Smooth muscle cell (in vitro differentiated cells): ENCODE measurements at regions not wholly inside any gene's neighbourhood (a gene's known extent, or its start where the extent isn't known, plus 50 kb on each side); places are given as distances from the start of the nearest gene placed in this dataset.
"Not testable (repeated sequence)": the region's sequence is repeated elsewhere in the genome, so short reads cannot be mapped to it uniquely, and the experiment has no call there.

ENCODE experiments used
- DNase-seq: peaks from one replicate; lab custom pipeline; 2025; ENCODE audit not compliant: unreplicated experiment; lab: John Stamatoyannopoulos, UW
- H2AFZ ChIP-seq: fragments of 200-600 bp; sonication (generic); 2 replicates; pipeline ENCODE4 v1.6.0; 2016; ENCODE audit warnings: antibody characterized with exemption, low read depth, mild to moderate bottlenecking
- H3F3A ChIP-seq: fragments of 200-600 bp; sonication (generic); 2 replicates; pipeline ENCODE4 v1.6.0; 2017; ENCODE audit warnings: antibody characterized with exemption, low read depth
- H3K27ac ChIP-seq: fragments of 200-600 bp; sonication (generic); 2 replicates; pipeline ENCODE4 v1.5.1; 2016; ENCODE audit warnings: low read depth, mild to moderate bottlenecking
- H3K27me3 ChIP-seq: fragments of 200-600 bp; sonication (generic); 2 replicates; pipeline ENCODE4 v1.6.1; 2016; ENCODE audit warnings: low read depth, mild to moderate bottlenecking
- H3K36me3 ChIP-seq: fragments of 200-600 bp; sonication (generic); 2 replicates; pipeline ENCODE4 v1.5.1; 2016; ENCODE audit warnings: low read depth
- H3K4me1 ChIP-seq: fragments of 200-600 bp; sonication (generic); 2 replicates; pipeline ENCODE4 v1.5.1; 2016; ENCODE audit warnings: low read depth
- H3K4me2 ChIP-seq: fragments of 200-600 bp; sonication (generic); 2 replicates; pipeline ENCODE4 v1.6.0; 2016; ENCODE audit warnings: mild to moderate bottlenecking
- H3K4me3 ChIP-seq: fragments of 200-600 bp; sonication (generic); 2 replicates; pipeline ENCODE4 v1.5.1; 2016; ENCODE audit warnings: mild to moderate bottlenecking
- H3K79me2 ChIP-seq: fragments of 200-600 bp; sonication (generic); 2 replicates; pipeline ENCODE4 v1.6.0; 2016; ENCODE audit warnings: low read depth, mild to moderate bottlenecking
- H3K9ac ChIP-seq: fragments of 200-600 bp; sonication (generic); 2 replicates; pipeline ENCODE4 v1.6.0; 2016; ENCODE audit warnings: low read depth
- H3K9me3 ChIP-seq: fragments of 200-600 bp; sonication (generic); replicated peaks from 2 replicates; pipeline ENCODE4 v1.5.1; 2016; ENCODE audit warnings: low read depth
- H4K20me1 ChIP-seq: fragments of 200-600 bp; sonication (generic); 2 replicates; pipeline ENCODE4 v1.6.0; 2016; ENCODE audit warnings: low read depth
- CTCF ChIP-seq: fragments of 200-600 bp; sonication (generic); IDR thresholded peaks from 2 replicates; pipeline ENCODE4 v1.5.1; 2017; ENCODE audit warnings: borderline replicate concordance, mild to moderate bottlenecking, antibody characterized with exemption; ENCODE audit not compliant: insufficient read depth, poor library complexity, severe bottlenecking
- WGBS: methylation state at CpG from one replicate; pipeline ENCODE4 v1.1.7; 2016; ENCODE audit warnings: low lambda C conversion rate; 5-methylcytosine and 5-hydroxymethylcytosine counted together

GRCh38 chr1:215444715-215445414 lies 122.2 kb upstream of the KCTD3 start:
- Histone ChIP-seq H3K9me3 (peaks cover 6% of the 10 kb centered on the region), H4K20me1 (no peaks in the 10 kb centered on the region), H3K27ac (no peak overlapping the region), H3K4me3 (no peak overlapping the region), H3K4me1 (no peaks in the 10 kb centered on the region), H2AFZ (no peak overlapping the region), H3F3A (no peaks in the 10 kb centered on the region), H3K4me2 (no peak overlapping the region), H3K9ac (no peak overlapping the region), H3K27me3 (no peaks in the 10 kb centered on the region), H3K36me3 (no peaks in the 10 kb centered on the region), H3K79me2 (no peaks in the 10 kb centered on the region)
- 90% methylated on average over 2 of the region's 2 CpGs for WGBS
- TF ChIP-seq CTCF, result no peak
- DNase-seq, result no peak

GRCh38 chr1:215448014-215448413 lies 119.1 kb upstream of the KCTD3 start:
- not testable (repeated sequence) for DNase-seq, H3K9me3 ChIP-seq, H3K36me3 ChIP-seq, H3F3A ChIP-seq, H3K4me2 ChIP-seq, H3K9ac ChIP-seq, H3K4me1 ChIP-seq, H3K79me2 ChIP-seq, H3K27ac ChIP-seq, H3K27me3 ChIP-seq, H4K20me1 ChIP-seq, H3K4me3 ChIP-seq, H2AFZ ChIP-seq
- 87% methylated on average over 6 of the region's 6 CpGs for WGBS

- not testable (repeated sequence) for H3K4me2 ChIP-seq, H3K27ac ChIP-seq, H4K20me1 ChIP-seq, DNase-seq, H3K4me1 ChIP-seq, H3K9ac ChIP-seq, H3K4me3 ChIP-seq, H3K79me2 ChIP-seq, H2AFZ ChIP-seq, H3F3A ChIP-seq, H3K36me3 ChIP-seq, H3K9me3 ChIP-seq, H3K27me3 ChIP-seq
- 80% methylated on average over 1 of the region's 1 CpG for WGBS
These were observed 118.0 kb upstream of the KCTD3 start for GRCh38 chr1:215449147-215449546.

GRCh38 chr1:215453440-215453839 lies 113.7 kb upstream of the KCTD3 start:
- no peak overlapping the region for H2AFZ ChIP-seq
- no peaks in the 10 kb centered on the region for H3K36me3 ChIP-seq
- no peaks in the 10 kb centered on the region for H4K20me1 ChIP-seq
- peaks cover 7% of the 10 kb centered on the region for H3K27me3 ChIP-seq
- no peak overlapping the region for H3K9ac ChIP-seq
- no peaks in the 10 kb centered on the region for H3F3A ChIP-seq
- no peak for TF ChIP-seq CTCF
- no peak for DNase-seq
- H3K79me2 ChIP-seq, result no peaks in the 10 kb centered on the region
- H3K9me3 ChIP-seq, result no peaks in the 10 kb centered on the region
- no peak overlapping the region for H3K4me2 ChIP-seq
- no peak overlapping the region for H3K27ac ChIP-seq
- no peak overlapping the region for H3K4me3 ChIP-seq
- no peaks in the 10 kb centered on the region for H3K4me1 ChIP-seq

GRCh38 chr1:215457213-215457612 lies 109.9 kb upstream of the KCTD3 start:
- no peak overlapping the region for H3K4me3 ChIP-seq
- H3K9me3 ChIP-seq, result no peaks in the 10 kb centered on the region
- no peak overlapping the region for H3K4me2 ChIP-seq
- WGBS, result 94% methylated on average over 3 of the region's 3 CpGs
- no peak overlapping the region for H3K27ac ChIP-seq
- no peak overlapping the region for H2AFZ ChIP-seq
- peaks cover 7% of the 10 kb centered on the region for H3K27me3 ChIP-seq
- H3F3A ChIP-seq, result no peaks in the 10 kb centered on the region
- H4K20me1 ChIP-seq, result no peaks in the 10 kb centered on the region
- no peak for TF ChIP-seq CTCF
- H3K9ac ChIP-seq, result no peak overlapping the region
- H3K79me2 ChIP-seq, result no peaks in the 10 kb centered on the region
- H3K4me1 ChIP-seq, result no peaks in the 10 kb centered on the region
- H3K36me3 ChIP-seq, result no peaks in the 10 kb centered on the region
- DNase-seq, result no peak
